ENCODE measurements at regions not wholly inside any gene's neighbourhood (a gene's known extent, or its start where the extent isn't known, plus 50 kb on each side); places are given as distances from the start of the nearest gene placed in this dataset.
"Not testable (repeated sequence)": the region's sequence is repeated elsewhere in the genome, so short reads cannot be mapped to it uniquely, and the experiment has no call there.

DNA sequence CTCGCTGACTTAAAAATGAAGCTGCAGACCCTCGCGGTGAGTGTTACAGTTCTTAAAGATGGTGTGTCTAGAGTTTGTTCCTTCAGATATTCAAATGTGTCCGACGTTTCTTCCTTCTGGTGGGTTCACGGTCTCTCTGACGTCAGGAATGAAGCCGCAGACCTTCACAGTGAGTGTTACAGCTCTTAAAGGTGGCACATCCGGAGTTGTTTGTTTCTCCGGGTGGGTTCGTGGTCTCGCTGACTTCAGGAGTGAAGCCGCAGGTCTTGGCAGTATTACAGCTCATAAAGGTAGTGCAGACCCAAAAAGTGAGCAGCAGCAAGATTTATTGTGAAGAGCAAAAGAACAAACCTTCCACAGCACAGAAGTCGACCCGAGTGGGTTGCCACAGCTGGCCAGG lies 316.1 kb downstream of the SIPA1L2 start:
- not testable (repeated sequence) for TF ChIP-seq BHLHE40 (IDR thresholded peaks at IDR 0.05; ENCODE audit: low read depth, low read length); RAD21 (IDR thresholded peaks at IDR 0.05; ENCODE audit: low read length); POLR2A (IDR thresholded peaks at IDR 0.05; ENCODE audit: low read depth, low read length); CHD1 (IDR thresholded peaks at IDR 0.05; ENCODE audit: low read depth, low read length); NFE2L2 (IDR thresholded peaks at IDR 0.05; ENCODE audit: low read depth, low read length); MAFK (IDR thresholded peaks at IDR 0.05; ENCODE audit: low read depth, low read length); SMC3 (IDR thresholded peaks at IDR 0.05; ENCODE audit: low read depth, low read length); MXI1 (IDR thresholded peaks at IDR 0.05; ENCODE audit: borderline replicate concordance, low read depth, low read length); CEBPB (IDR thresholded peaks at IDR 0.05; ENCODE audit: low read depth, low read length); RFX5 (IDR thresholded peaks at IDR 0.05; ENCODE audit: low read depth, low read length); FOS (IDR thresholded peaks at IDR 0.05; ENCODE audit: low read depth, low read length)
- TF ChIP-seq, protein P1, sequence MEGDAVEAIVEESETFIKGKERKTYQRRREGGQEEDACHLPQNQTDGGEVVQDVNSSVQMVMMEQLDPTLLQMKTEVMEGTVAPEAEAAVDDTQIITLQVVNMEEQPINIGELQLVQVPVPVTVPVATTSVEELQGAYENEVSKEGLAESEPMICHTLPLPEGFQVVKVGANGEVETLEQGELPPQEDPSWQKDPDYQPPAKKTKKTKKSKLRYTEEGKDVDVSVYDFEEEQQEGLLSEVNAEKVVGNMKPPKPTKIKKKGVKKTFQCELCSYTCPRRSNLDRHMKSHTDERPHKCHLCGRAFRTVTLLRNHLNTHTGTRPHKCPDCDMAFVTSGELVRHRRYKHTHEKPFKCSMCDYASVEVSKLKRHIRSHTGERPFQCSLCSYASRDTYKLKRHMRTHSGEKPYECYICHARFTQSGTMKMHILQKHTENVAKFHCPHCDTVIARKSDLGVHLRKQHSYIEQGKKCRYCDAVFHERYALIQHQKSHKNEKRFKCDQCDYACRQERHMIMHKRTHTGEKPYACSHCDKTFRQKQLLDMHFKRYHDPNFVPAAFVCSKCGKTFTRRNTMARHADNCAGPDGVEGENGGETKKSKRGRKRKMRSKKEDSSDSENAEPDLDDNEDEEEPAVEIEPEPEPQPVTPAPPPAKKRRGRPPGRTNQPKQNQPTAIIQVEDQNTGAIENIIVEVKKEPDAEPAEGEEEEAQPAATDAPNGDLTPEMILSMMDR (conservative IDR thresholded peaks at IDR 0.05; ENCODE audit: low read depth, low read length) = not testable (repeated sequence)

All from IMR-90 (cell line).